Endothelial cell of umbilical vein (primary cell): ENCODE measurements at regions not wholly inside any gene's neighbourhood (a gene's known extent, or its start where the extent isn't known, plus 50 kb on each side); places are given as distances from the start of the nearest gene placed in this dataset.

Source experiments
- EZH2 ChIP-seq: IDR thresholded peaks from 2 replicates; pipeline ENCODE4 v1.6.1; 2012; ENCODE audit warnings: borderline replicate concordance, low read depth, mild to moderate bottlenecking, moderate library complexity, low read length, inconsistent platforms; ENCODE audit not compliant: severe bottlenecking
- FOS ChIP-seq: IDR thresholded peaks from 2 replicates; pipeline ENCODE4 v1.6.1; 2011; ENCODE audit warnings: mild to moderate bottlenecking, low read length, moderate library complexity, borderline replicate concordance; ENCODE audit not compliant: insufficient read depth
- MYC ChIP-seq: IDR thresholded peaks from one replicate; pipeline ENCODE4 v1.6.1; 2011; ENCODE audit warnings: mild to moderate bottlenecking, low read depth, low read length
- POLR2A ChIP-seq: IDR thresholded peaks from 2 replicates; pipeline ENCODE4 v1.6.1; 2012; ENCODE audit warnings: low read depth, mild to moderate bottlenecking, control low read depth, low read length
- POLR2AphosphoS5 ChIP-seq: IDR thresholded peaks from 2 replicates; pipeline ENCODE4 v1.6.1; 2012; ENCODE audit warnings: low read depth, mild to moderate bottlenecking, control low read depth, low read length, moderate library complexity; ENCODE audit not compliant: insufficient read depth
- TF ChIP-seq, protein P1 (sequence below), 2 donors: IDR thresholded peaks; 1 replicate in 1 of 2; 2 replicates in 1 of 2; pipeline ENCODE4 v1.5.1; 2011; ENCODE audit warnings: low read length in 2 of 2, mild to moderate bottlenecking in 2 of 2, moderate library complexity in 2 of 2, control low read depth in 1 of 2, inconsistent platforms in 1 of 2, low read depth in 1 of 2; ENCODE audit not compliant: insufficient read depth in 1 of 2; ENCODE audit errors: extremely low read depth in 1 of 2
- TF ChIP-seq, protein P2 (sequence below): IDR thresholded peaks from 2 replicates; pipeline ENCODE4 v1.6.1; 2011; ENCODE audit not compliant: insufficient read depth, insufficient read length

DNA sequence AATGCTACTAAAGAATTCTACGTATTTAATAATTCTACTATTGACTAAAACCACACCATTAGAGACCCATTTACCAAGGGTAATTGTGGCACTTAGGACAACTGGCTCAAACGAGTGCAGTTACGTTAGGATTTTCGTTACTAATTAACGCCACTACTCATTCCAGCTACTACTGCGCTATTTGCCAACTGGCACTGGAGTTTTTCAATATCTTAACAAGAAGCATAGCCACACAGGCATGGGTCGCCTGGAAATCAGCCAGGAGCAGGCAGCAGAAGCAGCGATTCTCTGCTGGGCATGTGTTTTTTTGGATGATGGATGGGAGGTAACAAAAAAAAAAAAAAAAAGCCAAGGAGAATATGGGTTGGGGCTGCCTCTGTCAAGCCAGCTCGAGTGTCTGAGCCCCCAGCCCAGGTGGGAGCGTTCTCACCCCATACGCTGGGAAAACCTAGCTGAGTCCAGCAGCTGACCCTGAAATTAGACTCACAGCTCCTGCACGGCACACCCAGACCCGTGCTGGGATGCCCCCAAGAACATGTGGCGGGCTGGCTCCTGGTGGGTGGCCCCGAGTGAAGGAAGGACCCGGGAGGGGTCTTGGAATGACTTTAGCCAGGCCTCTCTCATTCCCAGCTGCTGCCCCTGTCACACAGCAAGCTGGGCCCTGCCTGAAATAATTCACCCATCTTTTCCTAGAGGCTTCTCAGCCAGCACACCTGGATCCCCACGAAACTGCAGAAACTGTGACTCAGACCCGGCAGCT lies 214.0 kb downstream of the BRD1 start:
- TF ChIP-seq, protein P1, sequence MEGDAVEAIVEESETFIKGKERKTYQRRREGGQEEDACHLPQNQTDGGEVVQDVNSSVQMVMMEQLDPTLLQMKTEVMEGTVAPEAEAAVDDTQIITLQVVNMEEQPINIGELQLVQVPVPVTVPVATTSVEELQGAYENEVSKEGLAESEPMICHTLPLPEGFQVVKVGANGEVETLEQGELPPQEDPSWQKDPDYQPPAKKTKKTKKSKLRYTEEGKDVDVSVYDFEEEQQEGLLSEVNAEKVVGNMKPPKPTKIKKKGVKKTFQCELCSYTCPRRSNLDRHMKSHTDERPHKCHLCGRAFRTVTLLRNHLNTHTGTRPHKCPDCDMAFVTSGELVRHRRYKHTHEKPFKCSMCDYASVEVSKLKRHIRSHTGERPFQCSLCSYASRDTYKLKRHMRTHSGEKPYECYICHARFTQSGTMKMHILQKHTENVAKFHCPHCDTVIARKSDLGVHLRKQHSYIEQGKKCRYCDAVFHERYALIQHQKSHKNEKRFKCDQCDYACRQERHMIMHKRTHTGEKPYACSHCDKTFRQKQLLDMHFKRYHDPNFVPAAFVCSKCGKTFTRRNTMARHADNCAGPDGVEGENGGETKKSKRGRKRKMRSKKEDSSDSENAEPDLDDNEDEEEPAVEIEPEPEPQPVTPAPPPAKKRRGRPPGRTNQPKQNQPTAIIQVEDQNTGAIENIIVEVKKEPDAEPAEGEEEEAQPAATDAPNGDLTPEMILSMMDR (IDR thresholded peaks at IDR 0.05; ENCODE audit: extremely low read depth in 1 of 2, insufficient read depth in 1 of 2, low read depth in 1 of 2, low read length in 2 of 2) = no peak
- TF ChIP-seq FOS (no peak), POLR2AphosphoS5 (no peak), MYC (no peak), POLR2A (no peak), EZH2 (no peak)
- TF ChIP-seq, protein P2, sequence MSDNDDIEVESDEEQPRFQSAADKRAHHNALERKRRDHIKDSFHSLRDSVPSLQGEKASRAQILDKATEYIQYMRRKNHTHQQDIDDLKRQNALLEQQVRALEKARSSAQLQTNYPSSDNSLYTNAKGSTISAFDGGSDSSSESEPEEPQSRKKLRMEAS = no peak
